GM12872 (cell line): ENCODE measurements at regions not wholly inside any gene's neighbourhood (a gene's known extent, or its start where the extent isn't known, plus 50 kb on each side); places are given as distances from the start of the nearest gene placed in this dataset.

ENCODE experiments used
- TF ChIP-seq, protein P1 (sequence below): IDR thresholded peaks from 3 replicates; pipeline ENCODE4 v1.5.1; 2011; ENCODE audit warnings: low read depth, mild to moderate bottlenecking, low read length, moderate library complexity; ENCODE audit not compliant: insufficient read depth

DNA sequence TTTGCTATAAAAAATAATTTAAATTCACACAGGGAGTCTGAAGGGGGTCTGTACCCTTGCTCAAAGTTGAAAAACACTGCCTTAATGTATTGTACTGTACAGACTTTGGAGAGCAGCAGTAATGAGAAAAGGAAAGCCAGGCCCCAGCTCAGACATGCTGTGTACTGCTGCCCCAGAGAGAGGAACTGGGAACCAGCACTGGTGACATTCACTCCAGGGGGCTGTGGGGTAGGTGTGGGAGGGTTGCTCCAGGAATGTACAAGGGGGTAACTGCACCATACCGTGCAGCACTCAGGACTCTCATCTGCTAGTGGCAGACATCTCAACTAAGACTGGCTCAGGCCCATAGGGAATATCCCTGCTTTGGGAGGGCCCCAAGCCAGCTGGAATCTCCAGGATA is 146.0 kb upstream of the RMP24 start:
- TF ChIP-seq, protein P1, sequence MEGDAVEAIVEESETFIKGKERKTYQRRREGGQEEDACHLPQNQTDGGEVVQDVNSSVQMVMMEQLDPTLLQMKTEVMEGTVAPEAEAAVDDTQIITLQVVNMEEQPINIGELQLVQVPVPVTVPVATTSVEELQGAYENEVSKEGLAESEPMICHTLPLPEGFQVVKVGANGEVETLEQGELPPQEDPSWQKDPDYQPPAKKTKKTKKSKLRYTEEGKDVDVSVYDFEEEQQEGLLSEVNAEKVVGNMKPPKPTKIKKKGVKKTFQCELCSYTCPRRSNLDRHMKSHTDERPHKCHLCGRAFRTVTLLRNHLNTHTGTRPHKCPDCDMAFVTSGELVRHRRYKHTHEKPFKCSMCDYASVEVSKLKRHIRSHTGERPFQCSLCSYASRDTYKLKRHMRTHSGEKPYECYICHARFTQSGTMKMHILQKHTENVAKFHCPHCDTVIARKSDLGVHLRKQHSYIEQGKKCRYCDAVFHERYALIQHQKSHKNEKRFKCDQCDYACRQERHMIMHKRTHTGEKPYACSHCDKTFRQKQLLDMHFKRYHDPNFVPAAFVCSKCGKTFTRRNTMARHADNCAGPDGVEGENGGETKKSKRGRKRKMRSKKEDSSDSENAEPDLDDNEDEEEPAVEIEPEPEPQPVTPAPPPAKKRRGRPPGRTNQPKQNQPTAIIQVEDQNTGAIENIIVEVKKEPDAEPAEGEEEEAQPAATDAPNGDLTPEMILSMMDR: no peak

DNA sequence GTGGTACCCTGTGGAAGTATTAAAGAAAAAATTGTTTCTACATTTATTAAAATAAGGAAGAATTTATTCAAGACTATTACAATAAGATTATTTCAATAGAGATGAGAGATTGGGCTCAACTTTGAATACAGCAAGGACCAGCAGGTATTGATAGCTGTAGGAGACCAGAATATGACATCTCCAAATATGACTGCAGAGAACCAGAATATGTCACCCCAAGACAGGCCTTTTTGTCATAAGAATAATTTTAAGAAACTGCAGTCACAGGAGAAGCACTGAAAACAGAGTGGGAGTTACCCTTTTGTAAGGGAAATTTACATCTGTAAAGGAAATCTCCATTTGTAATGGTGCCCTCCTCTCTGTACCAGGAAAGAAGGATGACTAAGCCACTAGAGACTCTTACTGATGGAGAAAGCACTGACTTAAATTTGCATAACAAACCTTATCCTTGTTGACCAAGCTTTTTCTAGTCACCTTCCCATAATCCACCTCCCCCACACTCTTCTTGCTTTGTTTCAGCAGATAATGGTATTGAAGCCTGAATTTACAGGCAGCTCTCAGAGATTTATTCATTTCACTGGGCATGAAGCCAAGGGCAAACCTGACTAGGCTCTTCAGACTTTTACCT is 145.1 kb upstream of the RMP24 start:
- TF ChIP-seq, protein P1: no peak

DNA sequence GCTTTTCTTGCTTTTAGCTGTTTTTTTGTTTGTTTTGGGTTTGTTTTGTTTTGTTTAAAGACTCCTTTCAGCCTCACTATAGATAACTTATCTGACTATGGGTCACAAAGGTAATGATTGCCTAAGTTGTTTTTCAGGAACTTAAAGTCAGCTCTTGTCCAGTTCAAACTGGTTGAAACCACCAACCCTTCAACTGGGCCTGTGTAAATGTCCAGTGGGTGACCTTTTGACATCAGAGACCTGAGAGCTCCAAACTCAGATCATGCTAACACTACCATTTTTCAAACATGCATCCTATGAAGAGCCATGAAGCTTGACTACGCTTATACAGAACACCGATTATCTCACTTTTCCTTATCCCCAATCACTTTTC is 144.6 kb upstream of the RMP24 start:
- TF ChIP-seq, protein P1: no peak

DNA sequence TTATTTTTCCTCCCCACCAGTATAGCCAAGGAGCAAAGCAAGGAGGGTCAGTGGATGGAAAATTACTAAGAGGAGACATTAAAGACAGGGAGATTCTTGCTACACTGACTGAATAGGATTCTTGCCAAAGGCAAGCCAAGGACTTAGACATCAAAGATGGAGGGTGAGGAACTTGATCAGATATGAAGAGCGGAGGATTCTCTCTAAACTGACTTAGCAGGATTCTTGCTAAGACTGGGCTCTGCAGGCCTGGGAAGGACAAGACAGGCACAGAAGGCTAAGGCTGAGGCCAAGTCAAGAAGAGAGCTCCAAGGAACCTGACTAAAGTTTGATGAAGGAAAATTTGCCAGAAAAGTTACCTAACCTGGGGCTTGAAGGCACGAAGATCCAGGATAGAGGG is 143.9 kb upstream of the RMP24 start:
- TF ChIP-seq, protein P1: no peak

DNA sequence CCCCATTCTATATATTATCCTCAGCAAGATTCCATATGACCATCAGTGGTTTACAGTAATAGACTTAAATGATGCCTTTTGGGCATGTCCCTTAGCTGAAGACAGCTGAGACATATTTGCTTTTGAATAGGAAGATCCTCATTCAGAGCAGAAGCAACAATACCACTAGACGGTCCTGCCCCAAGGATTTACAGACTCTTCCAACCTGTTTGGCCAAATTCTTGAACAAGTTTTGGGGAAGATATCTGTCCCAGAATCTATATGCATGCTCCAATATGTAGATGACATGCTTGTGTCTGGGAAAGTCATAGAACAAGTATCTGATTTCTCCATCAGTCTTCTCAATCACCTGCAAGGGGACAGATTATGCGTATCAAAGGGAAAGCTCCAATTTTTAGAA is 137.1 kb upstream of the RMP24 start:
- TF ChIP-seq, protein P1: no peak

DNA sequence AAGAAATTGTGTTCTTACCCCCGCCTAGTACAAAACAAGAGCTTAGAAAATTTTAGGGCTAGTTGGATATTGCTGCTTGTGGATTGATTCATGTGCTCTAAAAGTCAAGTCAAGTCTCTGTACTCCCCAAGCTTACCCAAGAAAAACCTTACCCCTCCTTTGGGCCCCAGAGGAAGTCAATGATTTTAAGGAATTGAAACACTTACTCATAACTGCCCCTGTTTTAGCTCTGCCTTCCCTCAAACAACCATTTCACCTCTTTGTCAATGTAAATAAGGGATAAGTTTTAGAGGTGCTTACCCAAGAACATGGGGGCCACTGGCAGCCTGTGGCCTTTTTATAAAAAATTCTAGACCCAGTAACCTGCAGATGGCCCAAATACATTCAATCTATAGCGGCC is 136.6 kb upstream of the RMP24 start:
- TF ChIP-seq, protein P1: no peak

DNA sequence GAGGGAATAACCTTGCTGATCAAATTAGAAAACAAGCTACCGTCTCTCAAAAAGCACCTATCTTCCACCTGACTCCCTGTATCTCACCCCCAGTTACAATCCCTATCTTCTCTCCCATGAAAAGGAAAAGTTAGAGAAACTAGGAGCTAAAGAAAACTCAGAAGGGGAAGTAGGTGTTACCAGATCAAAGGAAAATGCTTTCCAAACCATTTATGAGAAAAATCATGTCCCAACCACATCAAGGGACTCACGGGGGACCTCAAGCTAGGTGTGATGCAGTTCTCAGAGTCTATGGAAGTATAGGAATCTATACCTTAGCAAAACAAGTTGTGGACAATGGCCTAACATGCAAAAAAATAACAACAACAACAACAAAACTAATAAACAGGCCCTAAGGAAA is 135.5 kb upstream of the RMP24 start:
- TF ChIP-seq, protein P1: no peak
